GM12878 (cell line): ENCODE measurements at regions not wholly inside any gene's neighbourhood (a gene's known extent, or its start where the extent isn't known, plus 50 kb on each side); places are given as distances from the start of the nearest gene placed in this dataset.

Experiments
- ATAC-seq: fragments of 200-7000 bp; cut with Tn5 transposase; 3 replicates; pipeline ENCODE4 v1.9.1; 2020; ENCODE audit warnings: mild to moderate bottlenecking, moderate library complexity
- BruUV-seq: library from RNA; stranded (reverse); fragments of 400-500 nt; replicated peaks from 2 replicates; lab custom pipeline; 2021; lab: Mats Ljungman, UMichigan
- CTCF ChIA-PET: fragments of 300-600 bp; sonication (Branson Sonifier 250); formaldehyde crosslinking; extraction: SDS; loops from one replicate; lab custom pipeline; 2021; ENCODE audit warnings: inconsistent platforms; lab: Yijun Ruan, JAX
- POLR2A ChIA-PET: fragments of 350-600 bp; formaldehyde crosslinking; extraction: SDS; loops from one replicate; lab custom pipeline; 2021; ENCODE audit warnings: inconsistent platforms; lab: Charles Lee
- RAD21 ChIA-PET: fragments of 300-600 bp; sonication (Branson Sonifier 250); formaldehyde crosslinking; loops from one replicate; lab custom pipeline; 2023; ENCODE audit warnings: antibody characterized with exemption; ENCODE audit not compliant: unreplicated experiment; lab: Charles Lee
- SMC1A ChIA-PET: fragments of 300-600 bp; sonication (Branson Sonifier 250); formaldehyde crosslinking; loops from one replicate; lab custom pipeline; 2023; ENCODE audit not compliant: unreplicated experiment, uncharacterized antibody; lab: Charles Lee
- DNase-seq: peaks from one replicate; pipeline ENCODE4 v3.0.0-alpha.2; 2011; ENCODE audit warnings: low read depth, low spot score
- FAIRE-seq: peaks from 3 replicates; lab custom pipeline; 2011; peaks lifted over from hg19 to GRCh38; lab: Jason Lieb, UNC
- H2AFZ ChIP-seq: 2 replicates; pipeline ENCODE4 v1.6.0; 2011; ENCODE audit warnings: low read depth, low read length, control low read depth; ENCODE audit not compliant: control insufficient read depth
- H3K27ac ChIP-seq: 2 replicates; pipeline ENCODE4 v1.5.1; 2011; ENCODE audit warnings: control low read depth; ENCODE audit not compliant: control insufficient read depth, insufficient read depth
- H3K27me3 ChIP-seq, 2 experiments: replicated peaks in 1 of 2; 2 replicates each; pipeline versions ENCODE4 v1.6.0 to v1.6.1; 2011; ENCODE audit warnings: low read length in 1 of 2; ENCODE audit not compliant: control insufficient read depth in 2 of 2, insufficient read depth in 2 of 2
- H3K36me3 ChIP-seq, 2 experiments: 2 replicates each; pipeline ENCODE4 v1.5.1; 2011; ENCODE audit warnings: low read length in 1 of 2; ENCODE audit not compliant: control insufficient read depth in 2 of 2, insufficient read depth in 2 of 2
- H3K4me1 ChIP-seq: 2 replicates; pipeline ENCODE4 v1.6.1; 2011; ENCODE audit warnings: mild to moderate bottlenecking, low read length, moderate library complexity, mixed read lengths; ENCODE audit not compliant: control insufficient read depth, insufficient read depth
- H3K4me2 ChIP-seq: 2 replicates; pipeline ENCODE4 v1.6.0; 2011; ENCODE audit warnings: control low read depth; ENCODE audit not compliant: control insufficient read depth, insufficient read depth
- H3K4me3 ChIP-seq: fragments of 200-600 bp; sonication (generic); 2 replicates; pipeline ENCODE4 v1.5.1; 2016
- H3K79me2 ChIP-seq: 2 replicates; pipeline ENCODE4 v1.6.0; 2011; ENCODE audit warnings: low read length; ENCODE audit not compliant: control insufficient read depth, insufficient read depth
- H3K9ac ChIP-seq: 2 replicates; pipeline ENCODE4 v1.8.0; 2011; ENCODE audit warnings: low read length, control low read depth, mixed read lengths; ENCODE audit not compliant: control insufficient read depth, insufficient read depth
- H3K9me3 ChIP-seq: replicated peaks from 3 replicates; pipeline ENCODE4 v1.5.1; 2011; ENCODE audit warnings: mild to moderate bottlenecking, low read length; ENCODE audit not compliant: control insufficient read depth, insufficient read depth
- H4K20me1 ChIP-seq: 2 replicates; pipeline ENCODE4 v1.6.0; 2011; ENCODE audit not compliant: control insufficient read depth, insufficient read depth
- ATF7 ChIP-seq: fragments of 450-650 bp; IDR thresholded peaks from 2 replicates; pipeline ENCODE4 v1.6.1; 2016; ENCODE audit warnings: low read depth, mild to moderate bottlenecking
- CEBPZ ChIP-seq: fragments of 150-350 bp; IDR thresholded peaks from 2 replicates; pipeline ENCODE4 v1.6.1; 2016; ENCODE audit warnings: low read depth, low read length
- CHD4 ChIP-seq: fragments of 200-600 bp; sonication (generic); IDR thresholded peaks from 2 replicates; pipeline ENCODE4 v1.6.1; 2016; ENCODE audit warnings: mild to moderate bottlenecking
- E2F4 ChIP-seq: IDR thresholded peaks from 2 replicates; pipeline ENCODE4 v1.6.1; 2012; ENCODE audit warnings: low read depth, low read length, improper control_type of control experiment
- HSF1 ChIP-seq: fragments of 150-350 bp; IDR thresholded peaks from 2 replicates; pipeline ENCODE4 v1.6.1; 2014; ENCODE audit warnings: mild to moderate bottlenecking, low read depth, low read length
- MEF2A ChIP-seq: IDR thresholded peaks from 2 replicates; pipeline ENCODE4 v1.6.1; 2011; ENCODE audit warnings: low read depth, mild to moderate bottlenecking, low read length, moderate library complexity; ENCODE audit not compliant: insufficient read depth
- NBN ChIP-seq: fragments of 450-650 bp; IDR thresholded peaks from 2 replicates; pipeline ENCODE4 v1.6.1; 2016
- NR2F1 ChIP-seq: fragments of 450-650 bp; conservative IDR thresholded peaks from 2 replicates; pipeline ENCODE4 v1.6.1; 2017; ENCODE audit warnings: mild to moderate bottlenecking
- NRF1 ChIP-seq: conservative IDR thresholded peaks from 2 replicates; pipeline ENCODE4 v1.6.1; 2011; ENCODE audit warnings: mild to moderate bottlenecking, low read depth, low read length, improper control_type of control experiment
- PML ChIP-seq: IDR thresholded peaks from 2 replicates; pipeline ENCODE4 v1.6.1; 2012; ENCODE audit warnings: low read length, inconsistent platforms
- RELA ChIP-seq: fragments of 450-650 bp; IDR thresholded peaks from 2 replicates; pipeline ENCODE4 v1.8.0; 2014; ENCODE audit warnings: borderline replicate concordance; ENCODE audit not compliant: partially characterized antibody
- REST ChIP-seq: IDR thresholded peaks from 2 replicates; pipeline ENCODE4 v1.6.1; 2012; ENCODE audit warnings: mild to moderate bottlenecking, low read depth, low read length
- STAT3 ChIP-seq: IDR thresholded peaks from 2 replicates; pipeline ENCODE4 v1.6.1; 2011; ENCODE audit warnings: low read depth, low read length, improper control_type of control experiment
- ZBTB33 ChIP-seq: fragments of 450-650 bp; IDR thresholded peaks from 2 replicates; pipeline ENCODE4 v1.6.1; 2017; ENCODE audit warnings: mild to moderate bottlenecking
- WGBS: methylation state at CpG from one replicate; pipeline ENCODE4 v1.1.6; 2016; ENCODE audit warnings: low lambda C conversion rate; ENCODE audit not compliant: insufficient replicate concordance, insufficient coverage; ENCODE audit errors: missing lambda C conversion rate; 5-methylcytosine and 5-hydroxymethylcytosine counted together
- in situ Hi-C: fragments of 300-500 bp; cut with MboI; formaldehyde crosslinking; loops from 9 replicates; pipeline ENCODE4 v1.14.3; 2018; ENCODE audit warnings: mixed read lengths
- intact Hi-C: fragments of 100-400 bp; cut with micrococcal nuclease; formaldehyde crosslinking; loops from one replicate; pipeline ENCODE4 v1.14.2; 2022; ENCODE audit not compliant: unreplicated experiment

- SMC1A ChIA-PET: interaction anchor here (0.6 to 1.2 kb wide), 6 partner anchors 9 to 177 kb away, joined by 3 to 4 read pairs (median 3); no protein-coding TSS in a partner anchor
- no peaks in the 10 kb centered on the region for H3K27me3 ChIP-seq
- no peaks in the 10 kb centered on the region; the same call in 2 of the 3 replicates for H3K9me3 ChIP-seq
- RAD21 ChIA-PET: interaction anchor here (0.6 kb wide), 1 partner anchor 14 kb away, joined by 3 read pairs; no protein-coding TSS in a partner anchor
- CTCF ChIA-PET: interaction anchor here (1.5 kb wide), 1 partner anchor 49 kb away, joined by 3 read pairs; no protein-coding TSS in a partner anchor
- H3K4me3 ChIP-seq: no peak overlapping the region
- H3K9ac ChIP-seq: no peak overlapping the region
- H4K20me1 ChIP-seq: no peaks in the 10 kb centered on the region
- no peak overlapping the region for H3K4me2 ChIP-seq
- no peak for DNase-seq
- in situ Hi-C loops (no loop called here), intact Hi-C loops (no loop called here)
- POLR2A ChIA-PET: interaction anchor here (0.6 kb wide), 1 partner anchor 123 kb away, joined by 6 read pairs; no protein-coding TSS in a partner anchor
- no peaks in the 10 kb centered on the region for H3K79me2 ChIP-seq
- 0% methylated on average over 1 of the region's 1 CpG for whole genome bisulfite sequencing
- H3K27ac ChIP-seq: no peak overlapping the region
- H2AFZ ChIP-seq: no peak overlapping the region
- ATAC-seq: no peak
- BruUV-seq: no TSS peak
- no peaks in the 10 kb centered on the region for H3K36me3 ChIP-seq
- no peak for FAIRE-seq
- H3K4me1 ChIP-seq: no peaks in the 10 kb centered on the region
- no peak for TF ChIP-seq REST
- TF ChIP-seq NRF1: no peak
- no peak for TF ChIP-seq NBN
- no peak for TF ChIP-seq ATF7
- TF ChIP-seq CEBPZ: no peak
- TF ChIP-seq STAT3: no peak
- no peak for TF ChIP-seq HSF1
- TF ChIP-seq ZBTB33: no peak
- TF ChIP-seq PML: no peak
- no peak for TF ChIP-seq CHD4
- TF ChIP-seq RELA: no peak
- TF ChIP-seq E2F4: no peak
- TF ChIP-seq MEF2A: no peak
- no peak for TF ChIP-seq NR2F1
These were observed 59.9 kb upstream of the AP1S2 start for GRCh38 chrX:15914486-15914885.
